ENCODE measurements at regions not wholly inside any gene's neighbourhood (a gene's known extent, or its start where the extent isn't known, plus 50 kb on each side); places are given as distances from the start of the nearest gene placed in this dataset.

GRCh38 chr11:116505298-116506262 lies 267.2 kb downstream of the BUD13 start:
- peak; percentile 55 for DNase-seq (ENCODE audit: low spot score)

- no peak for DNase-seq (ENCODE audit: low spot score)
Observed at GRCh38 chr11:116504541-116505297, 268.1 kb downstream of the BUD13 start.

GRCh38 chr11:116503216-116504160 lies 269.3 kb downstream of the BUD13 start:
- no peak for DNase-seq (ENCODE audit: low spot score)

GRCh38 chr11:116502641-116503061 lies 270.1 kb downstream of the BUD13 start:
- no peak for DNase-seq (ENCODE audit: low spot score)

GRCh38 chr11:116501728-116502127 lies 271.1 kb downstream of the BUD13 start:
- DNase-seq (ENCODE audit: low spot score), result no peak

GRCh38 chr11:116500947-116501602 lies 271.7 kb downstream of the BUD13 start:
- peak; percentile 59 for DNase-seq (ENCODE audit: low spot score)

- DNase-seq (ENCODE audit: low spot score), result no peak
Observed at GRCh38 chr11:116500026-116500946, 272.5 kb downstream of the BUD13 start.

- peak; percentile 86 for DNase-seq (ENCODE audit: low spot score)
Observed at GRCh38 chr11:116499396-116500003, 273.3 kb downstream of the BUD13 start.

- DNase-seq (ENCODE audit: low spot score), result no peak
Observed at GRCh38 chr11:116498161-116498560, 274.6 kb downstream of the BUD13 start.

- no peak for DNase-seq (ENCODE audit: low spot score)
Observed at GRCh38 chr11:116492600-116492999, 280.2 kb downstream of the BUD13 start.

GRCh38 chr11:116488836-116489389 lies 283.9 kb downstream of the BUD13 start:
- DNase-seq (ENCODE audit: low spot score), result no peak

- DNase-seq (ENCODE audit: low spot score), result no peak
Observed at GRCh38 chr11:116485425-116485824, 287.4 kb downstream of the BUD13 start.

GRCh38 chr11:116482716-116483115 lies 290.1 kb downstream of the BUD13 start:
- no peak for DNase-seq (ENCODE audit: low spot score)

- DNase-seq (ENCODE audit: low spot score), result peak; percentile 49
Observed at GRCh38 chr11:116481126-116481675, 291.6 kb downstream of the BUD13 start.

GRCh38 chr11:116478669-116479668 lies 293.8 kb downstream of the BUD13 start:
- peak; percentile 66 for DNase-seq (ENCODE audit: low spot score)

GRCh38 chr11:116478205-116478604 lies 294.6 kb downstream of the BUD13 start:
- DNase-seq (ENCODE audit: low spot score), result peak; percentile 51

GRCh38 chr11:116473790-116474346 lies 298.9 kb downstream of the BUD13 start:
- no peak for DNase-seq (ENCODE audit: low spot score)
